GM19395 (cell line): ENCODE measurements at regions not wholly inside any gene's neighbourhood (a gene's known extent, or its start where the extent isn't known, plus 50 kb on each side); places are given as distances from the start of the nearest gene placed in this dataset.
A peak's percentile ranks its signal among the peaks of the same experiment; 100 is the strongest.

Experiments used
- ATAC-seq: cut with Tn5 transposase; IDR thresholded peaks from one replicate; pipeline ENCODE4 v1.9.1; 2021; ENCODE audit warnings: mild to moderate bottlenecking, moderate library complexity; ENCODE audit not compliant: unreplicated experiment

GRCh38 chr5:159420940-159421339 lies 90.7 kb upstream of the IL12B start:
- no peak for ATAC-seq

GRCh38 chr5:159422361-159422760 lies 92.1 kb upstream of the IL12B start:
- ATAC-seq = no peak

- no peak for ATAC-seq
These were observed 92.6 kb upstream of the IL12B start for GRCh38 chr5:159422910-159423309.

DNA sequence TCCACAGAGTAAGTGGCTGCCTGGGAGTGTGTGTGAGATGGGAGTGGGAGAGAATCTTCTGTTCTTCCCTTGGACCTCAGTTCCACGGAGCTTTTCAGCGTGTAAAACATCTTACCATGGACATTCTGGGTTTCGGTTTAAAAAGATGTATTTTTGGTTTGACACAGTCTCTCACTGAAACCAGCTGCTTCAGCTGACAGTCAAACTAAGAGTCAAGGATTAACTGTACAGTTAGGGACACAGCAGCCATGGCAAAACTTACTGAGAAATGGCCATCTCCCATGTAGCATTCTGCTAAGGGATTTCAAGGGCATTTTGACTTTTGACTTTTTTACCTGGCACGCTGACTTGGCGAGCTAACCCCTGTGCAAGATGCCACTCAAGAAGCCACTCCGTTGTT lies 93.8 kb upstream of the IL12B start:
- ATAC-seq = no peak

DNA sequence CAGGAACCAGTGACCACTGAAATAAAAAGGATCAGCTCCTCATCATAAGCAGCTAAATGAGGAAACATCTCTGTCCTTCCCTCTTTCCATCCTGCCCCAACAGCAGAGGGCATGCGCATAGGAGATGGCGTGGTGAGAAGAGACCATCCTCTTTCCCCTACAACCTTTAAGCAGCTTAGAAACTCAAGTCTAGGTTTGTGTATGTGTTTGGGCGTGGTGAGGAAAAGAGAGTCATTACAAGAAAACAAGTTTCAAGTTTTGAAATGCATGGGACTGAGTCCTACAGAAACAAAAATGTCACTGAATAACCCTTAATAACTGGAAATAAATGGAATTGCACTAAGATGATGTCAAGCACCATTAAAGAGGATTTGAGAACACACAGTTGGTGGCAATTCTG lies 96.4 kb upstream of the IL12B start:
- ATAC-seq = no peak

- ATAC-seq = peak; percentile 80
These were observed 97.1 kb upstream of the IL12B start for GRCh38 chr5:159427180-159428012.

GRCh38 chr5:159430361-159431012 lies 100.2 kb upstream of the IL12B start:
- ATAC-seq = no peak

GRCh38 chr5:159435855-159436254 lies 105.6 kb upstream of the IL12B start:
- ATAC-seq = no peak

GRCh38 chr5:159438092-159438491 lies 107.8 kb upstream of the IL12B start:
- no peak for ATAC-seq

GRCh38 chr5:159439002-159439401 lies 108.7 kb upstream of the IL12B start:
- ATAC-seq = no peak

GRCh38 chr5:159440235-159440634 lies 109.9 kb upstream of the IL12B start:
- peak; percentile 53 for ATAC-seq

- ATAC-seq = no peak
These were observed 110.7 kb upstream of the IL12B start for GRCh38 chr5:159440968-159441367.

GRCh38 chr5:159441441-159441840 lies 111.2 kb upstream of the IL12B start:
- no peak for ATAC-seq

DNA sequence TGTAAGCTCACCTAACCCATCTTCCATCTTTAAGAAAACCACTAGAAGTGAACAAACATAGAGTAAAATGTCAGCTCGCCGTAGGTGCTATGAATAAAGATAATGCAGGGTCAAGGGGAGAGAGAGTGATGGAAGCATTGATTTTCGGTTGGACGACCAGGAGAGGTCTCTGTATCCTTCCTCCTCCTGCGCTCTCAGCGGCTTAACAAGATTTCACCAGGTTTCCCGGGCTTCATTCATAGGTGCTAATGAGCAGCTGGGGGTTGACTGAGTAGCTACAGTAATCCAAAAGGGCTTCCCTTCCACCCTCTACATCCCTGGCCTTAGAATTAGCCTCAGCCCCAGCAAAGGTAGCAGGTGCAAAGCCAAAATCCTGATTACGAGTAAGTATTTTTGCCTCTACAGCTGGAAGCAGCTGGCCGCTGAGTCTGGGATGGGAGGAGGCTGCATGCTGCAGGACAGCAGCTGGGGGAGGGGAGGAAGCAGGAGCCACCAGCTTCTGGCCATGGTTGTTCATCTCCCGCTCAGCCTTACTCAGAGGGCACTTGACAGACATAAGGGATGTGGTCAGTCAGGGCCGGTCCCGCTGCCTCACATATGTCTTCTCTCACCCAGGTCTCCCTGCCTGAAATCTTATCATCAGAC lies 112.0 kb upstream of the IL12B start:
- ATAC-seq = no peak

- no peak for ATAC-seq
These were observed 114.3 kb upstream of the IL12B start for GRCh38 chr5:159444441-159445082.

DNA sequence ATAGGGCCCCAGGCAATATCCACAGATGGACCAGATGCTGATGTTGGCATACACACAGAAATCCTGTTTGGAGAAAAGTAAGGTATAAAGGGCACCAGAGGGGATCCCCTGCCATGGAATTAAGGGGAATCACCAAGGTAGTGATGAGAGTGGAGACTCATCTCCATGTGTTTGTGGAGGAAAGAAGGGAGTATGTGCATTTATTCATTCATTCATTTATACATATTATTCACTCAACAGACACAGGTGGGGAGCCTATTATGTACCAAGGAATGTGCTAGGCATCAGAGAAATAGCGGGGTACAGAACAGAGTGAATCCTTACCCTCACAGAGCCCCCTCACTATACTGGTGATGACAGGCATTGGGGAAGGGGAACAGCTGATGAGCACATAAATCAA lies 116.8 kb upstream of the IL12B start:
- no peak for ATAC-seq

DNA sequence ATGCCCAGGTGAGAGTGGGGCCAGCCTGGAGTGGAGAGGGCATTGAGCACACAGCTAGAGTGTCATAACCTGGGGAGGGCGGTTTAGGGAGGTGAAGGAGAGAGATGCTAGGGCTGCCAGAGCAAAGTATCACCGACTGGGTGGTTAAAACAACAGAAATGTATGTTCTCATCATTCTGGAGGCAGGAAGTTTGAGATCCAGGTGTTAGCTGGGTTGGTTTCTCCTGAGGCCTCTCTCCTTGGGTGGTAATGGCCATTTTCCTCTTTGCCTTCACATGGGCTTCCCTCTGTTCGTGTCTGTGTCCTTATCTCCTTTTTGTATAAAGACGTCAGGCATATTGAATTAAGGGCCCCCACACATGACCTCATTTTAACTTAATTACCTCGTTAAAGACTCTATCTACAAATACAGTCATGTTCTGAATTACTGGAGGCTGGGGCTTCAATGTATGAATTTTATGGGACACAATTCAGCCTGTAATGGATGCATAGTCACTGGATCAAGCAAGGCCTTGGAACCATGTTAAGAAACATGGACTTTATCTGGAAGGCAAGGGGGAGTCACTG lies 118.6 kb upstream of the IL12B start:
- ATAC-seq = no peak

- ATAC-seq = no peak
These were observed 119.6 kb upstream of the IL12B start for GRCh38 chr5:159449925-159450324.

DNA sequence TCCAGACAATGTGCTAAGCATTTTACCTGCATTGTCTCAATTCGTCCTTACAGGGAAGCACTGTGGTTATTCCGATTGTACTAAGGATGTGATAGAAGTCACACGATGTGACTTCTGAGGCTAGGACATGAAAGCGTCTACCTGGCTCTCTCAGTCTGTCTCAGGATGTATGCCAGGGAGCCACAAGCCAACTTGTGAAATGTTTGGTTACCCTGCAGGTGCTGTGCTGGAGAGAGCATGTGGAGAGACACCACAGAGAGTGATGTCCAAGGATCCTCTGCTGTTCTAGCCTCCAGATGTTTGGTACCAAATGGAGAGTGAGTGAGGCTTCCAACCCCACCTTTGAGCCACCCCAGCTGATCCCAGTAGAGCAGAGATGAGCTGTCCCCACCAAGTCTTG lies 120.1 kb upstream of the IL12B start:
- no peak for ATAC-seq

DNA sequence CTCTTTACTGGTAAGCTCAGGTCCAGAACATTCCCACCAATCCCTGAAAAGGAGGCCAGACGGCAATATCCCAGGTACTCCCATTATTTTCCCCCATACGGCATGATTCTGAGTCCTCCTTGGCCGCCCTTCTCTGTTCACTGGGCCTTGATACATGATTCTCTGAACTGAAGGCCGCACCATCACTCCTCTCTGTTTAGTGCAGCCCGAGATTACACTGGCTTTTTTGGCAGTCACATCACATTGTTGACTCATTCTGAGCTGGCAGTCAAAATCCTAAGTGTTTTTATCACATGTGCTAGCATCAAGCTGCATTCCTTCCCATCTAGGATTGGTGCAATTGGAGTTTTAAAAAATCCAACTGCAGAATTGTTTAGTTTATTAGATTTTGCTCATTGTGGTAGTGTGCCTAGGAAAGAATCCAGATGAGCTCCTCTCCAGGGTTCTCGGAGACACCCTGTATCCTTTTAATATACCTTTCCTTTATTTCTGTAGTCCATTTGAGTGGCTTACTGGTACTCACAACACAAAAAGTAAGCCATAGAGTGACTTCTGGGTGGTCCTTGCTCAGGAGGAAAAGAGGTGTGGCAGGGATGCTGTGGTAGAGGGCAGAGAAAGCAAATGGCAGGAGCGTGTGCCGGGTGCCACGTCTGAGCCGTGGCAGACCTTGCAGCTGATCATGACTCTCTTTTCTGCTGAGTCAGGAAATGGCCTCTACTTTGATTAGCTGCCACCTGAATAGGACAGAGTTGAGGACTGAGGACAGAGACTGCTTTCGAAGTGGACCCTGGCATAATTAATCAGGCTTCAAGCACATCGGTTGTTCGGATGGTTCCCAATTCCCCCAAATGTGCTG lies 121.1 kb upstream of the IL12B start:
- no peak for ATAC-seq
